Upper lobe of left lung (tissue), 6 donors: ENCODE measurements at regions not wholly inside any gene's neighbourhood (a gene's known extent, or its start where the extent isn't known, plus 50 kb on each side); places are given as distances from the start of the nearest gene placed in this dataset.

Source experiments
- ATAC-seq, 2 donors: fragments of 200-7000 bp; cut with Tn5 transposase; one replicate each; pipeline ENCODE4 v1.9.1; 2022; ENCODE audit warnings: mild to moderate bottlenecking in 2 of 2, moderate library complexity in 2 of 2; ENCODE audit not compliant: low FRiP score in 2 of 2
- DNase-seq, 2 donors: peaks; one replicate each; pipeline ENCODE4 v3.0.0-alpha.2; 2019 to 2020
- H3K27ac ChIP-seq, 4 donors: fragments of 200-600 bp; sonication (generic); one replicate each; pipeline ENCODE4 v1.5.1; 2016 to 2019
- H3K27me3 ChIP-seq, 4 donors: fragments of 200-600 bp; sonication (generic); one replicate each; pipeline ENCODE4 v1.5.1; 2017 to 2019
- H3K36me3 ChIP-seq, 4 donors: fragments of 200-600 bp; sonication (generic); one replicate each; pipeline ENCODE4 v1.5.1; 2016 to 2019
- H3K4me1 ChIP-seq, 4 donors: fragments of 200-600 bp; sonication (generic); one replicate each; pipeline ENCODE4 v1.5.1; 2018 to 2019
- H3K4me3 ChIP-seq, 4 donors: fragments of 200-600 bp; sonication (generic); one replicate each; pipeline ENCODE4 v1.5.1; 2017 to 2019; ENCODE audit warnings: mild to moderate bottlenecking in 2 of 4, moderate library complexity in 1 of 4
- H3K9me3 ChIP-seq, 4 donors: fragments of 200-600 bp; sonication (generic); one replicate each; pipeline ENCODE4 v1.5.1; 2018 to 2019
- CTCF ChIP-seq, 6 experiments: fragments of 450-650 bp in 4 of 6; fragments of 200-600 bp in 2 of 6; sonication (generic) in 2 of 6; IDR thresholded peaks; one replicate each; pipeline ENCODE4 v1.5.1; 2016 to 2019; ENCODE audit warnings: antibody characterized with exemption in 6 of 6
- EP300 ChIP-seq, 4 donors: sonication (generic); formaldehyde crosslinking; IDR thresholded peaks; one replicate each; pipeline ENCODE4 v1.5.1; 2017; ENCODE audit warnings: antibody characterized with exemption in 4 of 4, control low read depth in 2 of 4
- POLR2A ChIP-seq, 4 donors: fragments of 450-650 bp; IDR thresholded peaks; one replicate each; pipeline ENCODE4 v1.5.1; 2016 to 2017; ENCODE audit warnings: antibody characterized with exemption in 4 of 4, mild to moderate bottlenecking in 2 of 4
- POLR2AphosphoS5 ChIP-seq, 2 donors: sonication (generic); formaldehyde crosslinking; IDR thresholded peaks; one replicate each; pipeline ENCODE4 v1.5.1; 2017; ENCODE audit warnings: antibody characterized with exemption in 2 of 2
- WGBS, 2 donors: methylation state at CpG; one replicate each; pipeline ENCODE4 v1.1.5; 2017 to 2018; 5-methylcytosine and 5-hydroxymethylcytosine counted together
- donor health status: DM: no; HTN: no; CAD: no; lungs with moderate emphysema.
- donor health status: DM: no; HTN: yes; CAD: no; lungs with severe emphysema.

- TF ChIP-seq POLR2AphosphoS5 (IDR thresholded peaks at IDR 0.05), result no peak
- no peak for TF ChIP-seq EP300 (IDR thresholded peaks at IDR 0.05)
- no peak for TF ChIP-seq POLR2A (IDR thresholded peaks at IDR 0.05)
- TF ChIP-seq CTCF (IDR thresholded peaks at IDR 0.05), result no peak
- Histone ChIP-seq H3K9me3 (no peaks in the 10 kb centered on the region), H3K36me3 (no peaks in the 10 kb centered on the region), H3K27me3 (no peaks in the 10 kb centered on the region), H3K27ac (no peak overlapping the region), H3K4me3 (no peak overlapping the region), H3K4me1 (no peaks in the 10 kb centered on the region)
- DNase-seq (no peak), ATAC-seq (no peak)
Measured at GRCh38 chr1:187121661-187122060, 292.9 kb downstream of the PLA2G4A start.

- Histone ChIP-seq H3K9me3 (no peaks in the 10 kb centered on the region), H3K4me1 (no peaks in the 10 kb centered on the region), H3K4me3 (no peak overlapping the region), H3K36me3 (no peaks in the 10 kb centered on the region), H3K27ac (no peak overlapping the region), H3K27me3 (no peaks in the 10 kb centered on the region)
- ATAC-seq (no peak), DNase-seq (no peak)
- no peak for TF ChIP-seq POLR2A (IDR thresholded peaks at IDR 0.05)
- no peak for TF ChIP-seq CTCF (IDR thresholded peaks at IDR 0.05)
- no peak for TF ChIP-seq POLR2AphosphoS5 (IDR thresholded peaks at IDR 0.05)
- no peak for TF ChIP-seq EP300 (IDR thresholded peaks at IDR 0.05)
- WGBS, 2 donors, result 83 to 93% methylated on average over 2 of the region's 2 CpGs
Measured at GRCh38 chr1:187122566-187122965, 293.8 kb downstream of the PLA2G4A start.

- H3K4me1 ChIP-seq, result no peaks in the 10 kb centered on the region
- H3K27me3 ChIP-seq, result no peaks in the 10 kb centered on the region
- H3K4me3 ChIP-seq, result no peak overlapping the region
- DNase-seq (no peak), ATAC-seq (no peak)
- no peaks in the 10 kb centered on the region for H3K36me3 ChIP-seq
- H3K27ac ChIP-seq, result no peak overlapping the region
- H3K9me3 ChIP-seq, result no peaks in the 10 kb centered on the region
- TF ChIP-seq CTCF (IDR thresholded peaks at IDR 0.05) (no peak), POLR2A (IDR thresholded peaks at IDR 0.05) (no peak), POLR2AphosphoS5 (IDR thresholded peaks at IDR 0.05) (no peak), EP300 (IDR thresholded peaks at IDR 0.05) (no peak)
- WGBS, 2 donors, result 27 to 59% methylated on average over 1 of the region's 1 CpG
Measured at GRCh38 chr1:187129132-187129531, 300.4 kb downstream of the PLA2G4A start.

- no peak for ATAC-seq
- no peak for TF ChIP-seq POLR2AphosphoS5 (IDR thresholded peaks at IDR 0.05)
Measured at GRCh38 chr1:187143783-187144182, 315.0 kb downstream of the PLA2G4A start.

GRCh38 chr1:187146388-187146787 lies 317.6 kb downstream of the PLA2G4A start:
- ATAC-seq (no peak), DNase-seq (no peak)
- 0 to 85% methylated on average over 1 of the region's 1 CpG for WGBS, 2 donors
- TF ChIP-seq CTCF (IDR thresholded peaks at IDR 0.05), result no peak
- TF ChIP-seq POLR2AphosphoS5 (IDR thresholded peaks at IDR 0.05), result no peak
- TF ChIP-seq EP300 (IDR thresholded peaks at IDR 0.05), result no peak
- no peak for TF ChIP-seq POLR2A (IDR thresholded peaks at IDR 0.05)
- Histone ChIP-seq H3K9me3 (no peaks in the 10 kb centered on the region), H3K4me3 (no peak overlapping the region), H3K27me3 (no peaks in the 10 kb centered on the region), H3K27ac (no peak overlapping the region), H3K4me1 (no peaks in the 10 kb centered on the region), H3K36me3 (no peaks in the 10 kb centered on the region)

More at GRCh38 chr1:187143783-187144182, 315.0 kb downstream of the PLA2G4A start:
- H3K27ac ChIP-seq, result no peak overlapping the region
- no peak for DNase-seq
- no peaks in the 10 kb centered on the region for H3K27me3 ChIP-seq
- H3K4me1 ChIP-seq, result no peaks in the 10 kb centered on the region
- no peak overlapping the region for H3K4me3 ChIP-seq
- no peaks in the 10 kb centered on the region for H3K9me3 ChIP-seq
- no peaks in the 10 kb centered on the region for H3K36me3 ChIP-seq
